Colon (tissue), 2 donors: ENCODE measurements at regions not wholly inside any gene's neighbourhood (a gene's known extent, or its start where the extent isn't known, plus 50 kb on each side); places are given as distances from the start of the nearest gene placed in this dataset.
"Not testable (repeated sequence)": the region's sequence is repeated elsewhere in the genome, so short reads cannot be mapped to it uniquely, and the experiment has no call there.

Source experiments
- FAIRE-seq: peaks from 2 replicates; lab custom pipeline; 2012; peaks lifted over from hg19 to GRCh38; lab: Jason Lieb, UNC
- donor health status: control.
- donor health status: control.

DNA sequence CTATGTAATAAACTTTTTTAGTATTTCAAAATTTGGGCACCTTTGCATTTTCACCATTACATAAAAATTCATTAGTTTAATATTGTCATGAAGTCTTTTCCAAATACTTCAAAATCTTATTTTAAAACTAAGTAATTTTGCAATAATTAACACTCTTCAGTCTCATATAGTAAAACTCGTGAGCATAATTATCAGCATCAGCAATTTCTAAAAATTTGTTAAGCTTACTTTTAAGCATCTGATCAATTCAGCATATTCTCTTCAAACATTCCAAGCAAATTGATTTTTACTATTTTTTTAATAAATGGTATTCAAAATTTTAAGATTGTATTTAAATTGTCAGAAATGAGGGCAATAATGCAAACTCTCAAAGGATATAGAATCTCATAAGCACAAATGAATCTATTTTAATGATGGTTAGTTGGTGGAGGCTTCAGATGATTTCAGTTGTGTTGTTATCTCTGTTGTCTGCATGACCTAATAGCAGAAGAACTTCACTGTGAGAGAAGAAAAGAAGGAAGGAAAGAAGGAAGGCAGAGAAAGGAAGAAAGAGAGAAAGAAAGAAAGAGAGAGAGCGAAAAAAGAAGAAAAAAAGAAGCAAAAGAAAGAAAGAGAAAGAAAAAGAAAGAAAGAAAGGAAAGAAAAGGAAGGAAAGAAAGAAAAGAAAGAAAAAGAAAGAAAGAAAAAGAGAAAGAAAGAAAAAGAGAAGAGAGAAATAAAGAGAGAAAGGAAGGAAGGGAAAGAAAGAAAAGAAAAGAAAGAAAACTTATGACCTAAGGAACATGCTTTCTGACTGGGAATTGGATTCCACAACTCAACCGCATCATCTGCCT, 860.5 kb downstream of the NCAM2 start:
- no peak for FAIRE-seq

DNA sequence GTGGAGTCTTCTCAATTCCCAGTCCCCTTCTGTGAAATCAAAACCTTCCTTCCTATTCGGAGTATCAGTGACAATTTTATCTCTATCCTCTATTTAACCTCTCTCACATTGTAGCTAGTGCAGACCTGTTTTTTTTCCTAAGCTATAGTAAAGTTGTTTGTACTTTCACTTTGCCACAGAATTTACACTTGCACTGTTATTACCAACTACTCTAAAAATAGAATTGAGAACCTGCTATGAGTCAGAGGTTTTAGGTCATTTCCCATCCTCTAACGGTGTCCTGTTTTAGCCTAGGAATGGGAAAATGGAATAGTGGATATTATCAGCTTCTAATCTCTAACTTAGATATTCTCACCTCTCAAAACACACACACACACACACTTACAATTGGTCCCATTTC, 862.7 kb downstream of the NCAM2 start:
- no peak for FAIRE-seq

DNA sequence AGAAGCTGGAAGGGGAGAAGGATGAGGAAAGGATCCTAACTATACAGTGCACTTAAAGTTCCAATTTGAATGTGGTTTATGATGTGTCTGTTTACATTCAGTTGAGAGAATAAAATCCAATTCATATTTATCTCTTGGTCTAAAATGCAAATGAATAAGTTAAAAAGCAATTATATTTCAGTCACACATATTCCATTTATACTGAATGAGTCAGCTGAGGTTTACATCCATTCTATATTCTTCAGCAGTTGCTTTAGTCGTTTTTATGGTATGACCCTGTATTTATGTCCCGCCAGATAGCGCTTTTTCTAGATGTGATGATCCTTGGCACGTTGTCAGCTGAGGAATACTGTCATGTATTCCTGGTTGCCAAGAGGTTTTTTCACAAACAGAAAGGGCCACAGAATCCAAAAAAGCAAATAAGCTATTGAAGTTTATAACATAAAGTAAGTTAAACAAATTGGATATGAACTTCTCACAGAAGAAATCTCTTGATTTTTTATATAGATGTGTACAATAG, 866.2 kb downstream of the NCAM2 start:
- no peak for FAIRE-seq

DNA sequence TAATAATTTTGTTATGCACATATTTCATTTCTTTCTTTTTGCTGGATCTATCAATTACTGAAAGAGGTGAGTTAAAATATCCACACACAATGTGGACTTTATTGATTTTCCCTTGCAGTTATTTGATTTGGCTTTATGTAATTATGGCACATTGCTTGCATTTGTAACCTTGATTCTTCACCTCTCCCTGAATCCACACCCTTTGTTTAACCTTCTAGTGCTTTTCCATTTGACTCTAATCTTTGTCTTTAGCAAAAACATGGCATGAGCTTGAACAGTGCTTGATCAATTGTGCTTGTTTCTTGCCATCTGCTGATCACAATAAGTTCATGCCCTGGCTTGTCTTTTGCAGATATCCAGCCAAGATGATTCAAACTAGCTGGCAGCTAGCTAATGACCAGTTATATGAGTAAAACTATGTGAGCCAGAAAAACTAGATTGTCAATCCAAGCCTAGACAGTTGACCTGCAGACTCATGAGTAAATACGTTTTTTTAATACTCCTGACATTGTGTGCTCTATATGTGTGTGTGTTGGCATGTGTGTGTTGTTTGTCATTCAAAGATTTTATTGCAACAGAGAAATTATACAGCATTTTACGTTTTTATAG, 899.2 kb downstream of the NCAM2 start:
- no peak for FAIRE-seq

DNA sequence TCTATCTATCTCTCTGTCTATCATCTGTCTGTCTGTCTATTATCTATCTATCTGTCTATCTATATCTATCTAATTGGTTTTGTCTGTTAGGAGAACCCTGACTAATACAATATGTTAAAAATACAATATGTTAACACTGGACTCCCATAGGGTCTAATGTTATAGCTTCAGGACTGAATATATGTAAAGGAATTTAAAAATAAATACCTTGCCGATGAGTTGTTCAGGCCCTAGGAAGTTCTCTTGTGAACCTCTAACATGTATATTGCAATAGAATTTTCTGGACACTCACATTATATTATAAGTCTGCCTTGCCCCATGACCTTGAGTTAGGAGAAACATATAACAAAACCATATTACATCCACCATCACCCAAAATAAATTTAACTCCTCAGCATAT, 900.6 kb downstream of the NCAM2 start:
- FAIRE-seq, result no peak

DNA sequence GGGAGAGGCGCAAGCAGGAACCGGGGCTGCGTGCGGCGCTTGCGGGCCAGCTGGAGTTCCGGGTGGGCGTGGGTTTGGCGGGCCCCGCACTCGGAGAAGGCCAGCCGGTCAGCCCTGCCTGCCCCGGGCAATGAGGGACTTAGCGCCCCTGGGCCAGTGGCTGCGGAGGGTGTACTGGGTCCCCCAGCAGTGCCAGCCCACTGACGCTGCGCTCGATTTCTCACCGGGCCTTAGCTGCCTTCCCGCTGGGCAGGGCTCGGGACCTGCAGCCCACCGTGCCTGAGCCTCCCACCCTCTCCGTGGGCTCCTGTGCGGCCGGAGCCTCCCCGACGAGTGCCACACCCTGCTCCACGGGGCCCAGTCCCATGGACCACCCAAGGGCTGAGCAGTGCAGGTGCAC, 904.2 kb downstream of the NCAM2 start:
- FAIRE-seq, result not testable (repeated sequence)

DNA sequence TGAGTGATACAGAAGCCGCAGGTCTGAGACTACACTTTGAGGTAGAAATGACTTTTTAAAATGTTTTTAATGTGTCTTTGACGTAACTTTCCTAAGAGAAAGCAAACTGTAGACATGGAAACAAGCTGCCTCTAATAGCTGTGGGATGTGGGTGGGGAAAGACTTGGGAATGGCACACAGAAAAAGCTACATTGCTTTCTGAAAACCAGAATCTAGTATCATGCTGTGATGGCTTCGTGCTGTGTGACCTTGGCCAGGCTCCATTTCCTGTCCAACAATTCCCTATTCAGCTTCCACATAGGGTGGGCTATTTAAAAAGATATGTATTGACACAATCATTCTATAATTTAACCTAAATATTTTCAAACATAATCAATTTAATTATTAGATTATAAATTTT, 909.1 kb downstream of the NCAM2 start:
- no peak for FAIRE-seq

DNA sequence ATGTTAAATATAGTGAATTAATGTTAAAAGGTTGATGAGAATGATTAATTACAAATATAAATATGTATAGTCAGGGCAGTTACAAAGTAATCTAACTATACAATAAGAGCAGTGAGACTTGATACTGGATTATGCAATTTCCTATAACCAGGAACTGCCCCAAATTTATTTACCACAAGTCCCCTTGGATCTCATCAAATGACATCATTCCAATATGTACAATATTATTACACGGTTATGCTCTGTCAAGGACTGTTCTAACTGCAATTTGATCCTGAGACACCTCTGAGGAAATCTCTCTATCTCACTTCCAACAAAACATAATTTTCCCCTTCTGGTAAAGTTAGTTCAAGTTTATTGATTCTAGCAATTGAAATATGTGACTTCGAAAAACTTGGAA, 917.6 kb downstream of the NCAM2 start:
- no peak for FAIRE-seq

DNA sequence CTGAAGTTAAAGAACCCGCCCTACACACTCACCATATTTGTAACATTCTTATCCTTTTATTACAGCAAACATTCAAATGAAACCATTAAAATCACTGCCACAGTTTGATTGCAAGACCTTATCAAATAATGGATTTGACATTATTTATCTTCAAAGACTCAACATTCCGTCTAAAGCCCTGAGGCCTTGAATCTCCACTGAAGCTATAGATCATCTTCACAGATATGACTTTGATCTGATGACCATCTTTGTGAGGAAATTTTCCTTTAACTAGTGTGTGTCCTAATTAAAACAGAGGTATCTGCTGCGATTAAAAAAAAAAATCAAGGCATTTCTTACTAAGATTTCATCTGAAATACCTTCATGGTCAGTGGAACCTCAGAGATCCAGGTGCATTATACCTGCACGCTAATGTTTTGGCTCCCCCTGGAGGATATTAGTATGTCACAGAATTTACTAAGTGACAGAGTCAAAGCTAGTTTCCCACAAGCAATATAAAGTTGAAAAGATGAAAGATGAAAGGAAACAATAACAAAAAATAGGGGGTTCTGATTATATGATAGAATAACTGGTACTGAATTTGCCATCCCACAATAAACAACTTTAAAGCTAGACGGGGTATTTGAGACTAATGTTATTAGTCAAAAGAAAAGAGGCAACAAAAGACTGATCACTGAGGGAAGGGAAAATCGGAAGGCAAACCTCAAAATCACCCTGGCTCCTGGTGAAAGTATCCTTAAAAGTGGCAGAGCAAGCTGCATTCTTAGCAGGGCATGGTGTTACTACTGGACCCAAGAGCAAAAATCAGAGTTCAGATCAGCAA, 923.4 kb downstream of the NCAM2 start:
- FAIRE-seq, result no peak

DNA sequence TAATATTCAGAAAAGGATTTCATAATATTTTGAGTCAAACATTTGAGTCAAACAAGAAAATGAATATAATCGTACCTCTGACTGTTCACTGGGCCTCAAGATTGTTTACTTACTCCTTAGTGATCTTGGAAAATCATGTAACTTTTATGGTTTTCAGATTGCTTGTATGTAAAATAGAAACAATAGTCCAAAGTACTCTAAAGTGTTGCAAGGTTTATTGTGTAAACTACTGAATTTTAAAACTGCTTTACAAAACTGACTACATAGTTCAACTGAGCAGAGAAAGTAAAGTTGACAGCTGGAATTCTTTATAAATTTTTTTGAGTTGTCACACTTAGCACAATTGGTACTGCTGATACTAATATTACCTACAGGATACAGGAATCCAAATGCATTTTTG, 931.0 kb downstream of the NCAM2 start:
- no peak for FAIRE-seq

DNA sequence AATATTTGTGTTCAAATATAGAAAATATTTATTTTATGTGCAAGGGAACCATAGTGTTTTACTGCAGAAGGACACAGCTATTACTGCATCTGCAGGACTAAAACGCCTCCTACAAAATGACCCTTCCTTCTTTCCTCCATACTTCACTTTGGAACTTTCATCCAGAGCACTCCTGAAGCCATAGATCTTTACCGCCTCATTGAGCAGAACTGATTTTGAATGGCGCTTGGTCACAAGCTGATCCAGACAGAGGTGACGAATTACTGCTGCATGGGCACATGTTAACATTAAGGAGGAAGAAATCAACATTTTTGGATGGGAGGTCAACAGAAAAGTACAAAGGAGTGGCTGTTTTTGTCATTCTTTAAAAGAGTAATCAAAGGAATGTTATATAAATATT, 931.6 kb downstream of the NCAM2 start:
- FAIRE-seq, result no peak

DNA sequence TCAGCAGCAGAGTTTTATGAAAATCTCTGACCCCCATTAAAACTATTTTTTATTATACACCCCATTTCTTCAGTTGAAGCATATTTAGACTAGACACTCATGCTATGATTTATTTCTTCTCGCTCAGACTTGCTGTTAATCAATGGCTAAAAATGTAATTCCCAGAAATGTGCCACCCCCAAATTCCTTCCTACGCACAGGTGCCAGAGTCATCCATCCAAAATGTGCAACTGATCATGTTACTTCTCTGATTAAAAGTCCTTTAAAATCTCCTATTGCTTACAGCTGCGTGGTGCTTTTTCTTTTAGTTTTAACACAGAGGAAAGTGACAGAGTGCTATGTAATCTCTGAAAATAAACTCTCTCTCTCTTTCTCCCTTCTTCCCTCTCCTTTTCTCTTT, 954.4 kb downstream of the NCAM2 start:
- FAIRE-seq, result no peak

DNA sequence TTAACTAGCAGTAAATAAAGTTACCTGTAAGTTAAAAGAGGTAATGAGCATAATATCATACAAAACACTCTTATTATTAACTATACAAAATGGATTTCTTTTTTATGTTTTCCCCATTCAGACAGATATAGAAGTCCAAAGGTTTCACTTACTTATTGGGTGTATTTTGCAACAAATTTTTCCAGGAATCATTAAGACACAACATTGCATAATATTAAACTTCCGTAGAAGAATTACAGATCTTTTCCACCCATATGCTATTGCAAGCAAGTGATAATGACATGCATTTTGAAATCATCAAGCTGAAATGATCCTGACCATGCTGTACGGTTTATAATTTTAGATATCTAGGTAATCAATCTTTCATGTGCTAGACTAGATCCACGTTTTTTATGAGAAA, 957.0 kb downstream of the NCAM2 start:
- no peak for FAIRE-seq

DNA sequence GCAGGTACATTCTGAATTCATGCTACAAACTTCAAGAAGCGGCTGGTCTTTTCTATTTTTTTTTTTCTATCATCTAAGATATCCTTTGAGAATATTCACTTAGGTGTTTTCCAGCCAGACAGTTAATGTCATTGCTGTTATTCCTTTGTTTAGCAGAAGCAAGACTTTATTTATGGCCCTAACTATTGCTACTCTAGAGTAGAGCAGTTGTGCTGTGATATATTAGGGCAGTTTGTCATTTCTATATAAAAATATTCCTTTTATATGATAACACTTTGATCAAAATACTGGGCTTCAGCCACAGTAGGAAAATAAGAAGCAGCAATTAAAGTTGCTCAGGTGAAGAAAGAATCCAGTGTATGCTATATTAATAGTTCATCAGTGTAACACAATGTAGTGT, 959.3 kb downstream of the NCAM2 start:
- no peak for FAIRE-seq

DNA sequence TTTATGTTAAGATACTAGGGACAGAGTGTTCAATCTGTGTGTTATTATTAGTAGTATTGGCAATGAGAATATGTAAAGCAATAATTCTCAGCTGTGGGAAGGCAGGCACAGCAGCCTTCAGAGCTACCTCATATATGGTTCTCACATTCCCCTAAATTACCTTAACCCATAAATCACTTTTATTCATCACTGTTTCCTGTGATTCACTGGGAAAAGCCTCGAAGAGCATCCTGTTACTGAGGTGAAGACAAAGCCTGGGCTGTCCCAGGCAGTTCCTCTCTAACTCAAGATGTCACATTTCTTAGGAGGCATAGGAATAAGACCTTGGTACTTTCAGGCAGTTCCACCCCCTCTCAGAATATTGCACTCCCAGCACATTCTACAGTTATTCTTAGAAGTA, 965.7 kb downstream of the NCAM2 start:
- no peak for FAIRE-seq

DNA sequence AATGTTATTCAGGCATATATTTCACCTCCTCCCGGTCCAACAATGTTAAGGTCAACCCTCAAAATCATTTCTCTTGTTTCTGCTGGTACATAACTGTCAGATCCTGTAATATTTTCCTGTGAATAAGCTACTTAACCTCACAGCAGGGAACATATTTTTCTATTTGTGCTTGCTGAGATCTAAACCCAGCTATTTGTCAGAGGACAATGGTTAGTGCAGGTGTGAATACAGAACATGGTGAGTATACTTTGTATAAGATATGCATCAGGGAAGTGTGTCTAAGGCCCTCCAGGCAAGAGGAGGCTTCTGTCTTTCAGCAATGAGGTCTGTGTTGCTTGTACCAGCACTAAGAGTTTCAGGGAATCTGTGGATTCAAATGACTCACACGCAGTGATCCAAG, 970.6 kb downstream of the NCAM2 start:
- FAIRE-seq, result no peak

DNA sequence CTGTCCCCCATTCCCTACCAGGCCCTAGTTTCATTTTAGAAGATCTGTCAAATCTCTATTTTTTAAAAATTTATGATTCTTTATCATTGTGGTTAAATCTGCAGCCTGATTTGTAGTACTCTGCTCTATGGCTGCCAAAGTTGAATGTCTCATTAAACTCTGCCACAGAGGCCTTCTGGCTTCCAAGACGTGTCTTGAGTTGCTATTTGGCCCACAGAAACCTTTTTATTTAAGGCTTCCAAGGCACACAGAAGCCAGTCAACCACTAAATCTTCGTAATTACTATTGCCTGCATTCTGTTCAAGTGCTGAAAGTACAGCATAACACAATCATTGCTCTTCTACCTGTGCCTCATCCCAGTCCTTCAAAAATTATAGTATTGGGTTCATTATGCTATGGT, 971.0 kb downstream of the NCAM2 start:
- no peak for FAIRE-seq

DNA sequence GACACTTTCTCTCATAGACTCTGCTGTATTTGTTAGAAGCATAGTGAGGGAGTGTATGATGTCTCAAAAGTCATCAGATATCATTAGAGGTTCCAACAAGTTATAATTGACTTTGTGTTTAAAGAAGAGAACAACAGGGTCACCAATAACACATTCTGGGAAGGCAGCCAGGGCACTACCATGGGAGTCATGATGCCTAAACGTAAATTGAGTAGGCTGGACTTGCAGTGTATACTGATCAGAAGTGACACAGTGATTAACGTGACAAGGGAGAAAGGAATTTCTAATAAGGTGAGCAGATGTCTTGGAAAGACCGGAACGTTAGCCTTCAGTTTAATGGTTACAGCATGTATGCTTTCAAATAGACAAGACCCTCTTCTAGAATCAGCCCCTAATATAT, 973.2 kb downstream of the NCAM2 start:
- no peak for FAIRE-seq

DNA sequence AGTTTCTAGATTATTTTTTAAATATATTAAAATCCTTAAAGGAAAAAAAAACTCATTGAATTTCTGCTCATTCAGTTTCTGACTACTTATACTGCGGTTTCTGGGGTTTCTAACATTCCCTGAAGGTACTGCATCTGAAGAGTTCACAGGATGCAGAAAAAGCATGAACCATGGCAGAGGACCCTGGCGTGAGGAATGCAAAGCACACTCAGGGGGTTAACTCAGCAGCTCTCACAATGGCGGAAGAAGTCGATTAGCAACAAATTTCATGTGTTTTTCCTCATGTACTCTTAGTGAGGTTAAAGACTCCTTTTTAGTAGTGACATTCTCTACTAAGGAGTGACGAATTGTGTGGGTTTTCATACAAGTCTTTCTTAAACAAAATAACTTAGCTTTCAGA, 975.6 kb downstream of the NCAM2 start:
- no peak for FAIRE-seq

DNA sequence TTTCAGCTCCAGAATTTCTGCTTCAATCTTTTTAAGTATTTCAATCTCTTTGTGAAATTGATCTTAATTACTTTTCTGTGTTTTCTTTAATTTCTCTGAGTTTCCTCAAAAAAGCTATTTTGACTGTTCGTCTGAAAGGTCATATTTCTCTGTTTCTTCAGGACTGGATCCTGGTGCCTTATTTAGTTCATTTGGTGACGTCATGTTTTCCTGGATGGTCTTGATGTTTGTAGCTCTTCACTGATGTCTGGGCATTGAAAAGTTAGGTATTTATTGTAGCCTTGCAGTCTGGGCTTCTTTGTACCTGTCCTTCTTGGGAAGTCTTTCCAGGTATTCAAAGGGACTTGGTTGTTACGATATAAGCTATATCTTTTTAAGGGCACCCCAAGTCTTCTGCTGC, 998.7 kb downstream of the NCAM2 start:
- no peak for FAIRE-seq

DNA sequence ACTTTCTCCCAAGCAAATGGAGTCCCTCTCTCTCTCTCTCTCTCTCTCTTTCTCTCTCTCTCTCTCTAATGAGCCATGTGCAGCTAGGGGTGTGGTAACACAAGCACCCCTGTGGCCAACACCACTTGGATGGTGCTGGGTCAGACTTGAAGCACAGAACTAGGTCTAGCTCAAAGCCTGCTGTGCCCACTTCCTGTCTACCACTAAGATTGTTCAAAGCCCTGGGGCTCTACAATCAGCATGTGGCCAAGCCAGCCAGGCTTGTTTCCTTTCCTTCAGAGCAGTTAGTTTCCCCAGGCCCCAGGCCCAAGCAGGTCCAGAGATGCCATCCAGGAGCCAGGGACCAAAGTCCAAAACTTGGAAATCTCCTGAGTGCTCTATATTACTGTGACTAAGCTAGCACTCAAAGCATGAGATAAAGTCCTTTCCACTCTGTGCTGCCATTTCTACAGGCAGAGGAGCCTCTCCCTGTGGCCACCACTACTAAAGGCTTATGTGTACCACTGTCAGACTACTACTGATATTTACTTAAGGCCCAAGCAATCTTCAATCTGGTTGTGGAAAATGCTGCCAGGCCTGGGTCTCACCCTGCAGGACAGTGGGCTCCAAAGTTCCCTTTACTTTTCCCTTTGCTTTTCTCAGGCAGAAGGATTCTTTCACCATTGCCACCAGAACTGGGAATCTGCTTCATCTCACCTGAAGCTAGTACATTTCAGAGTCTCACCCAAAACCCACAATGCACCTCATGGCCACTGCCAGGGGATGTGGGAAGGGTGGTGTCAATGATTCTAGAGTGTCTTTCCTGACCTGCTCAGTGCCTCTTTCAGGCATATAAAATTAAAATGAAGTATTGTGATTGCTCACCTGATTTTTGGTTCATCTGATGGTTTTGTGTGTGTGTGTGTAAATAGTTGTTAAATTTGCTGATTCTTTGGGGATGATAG, 999.5 kb downstream of the NCAM2 start:
- no peak for FAIRE-seq

DNA sequence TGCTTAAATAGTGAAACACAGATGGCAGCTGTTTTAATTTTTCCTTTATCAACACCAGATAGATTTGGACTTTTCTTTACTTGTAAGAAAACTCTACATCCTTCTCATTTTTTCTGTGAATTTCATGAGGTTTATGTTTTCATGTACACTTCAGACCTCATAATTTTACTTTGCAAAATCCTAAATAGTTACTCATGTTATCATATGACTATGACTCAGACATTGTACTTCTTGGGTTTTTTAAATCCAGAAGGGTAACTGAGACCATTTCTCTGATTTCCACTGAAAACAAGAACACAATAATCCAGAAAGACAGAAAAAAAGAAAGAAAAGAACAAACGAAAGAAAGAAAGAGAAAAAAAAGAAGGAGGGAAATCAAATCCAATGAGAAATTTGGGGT, 1021.6 kb downstream of the NCAM2 start:
- no peak for FAIRE-seq
